ENCODE measurements at regions not wholly inside any gene's neighbourhood (a gene's known extent, or its start where the extent isn't known, plus 50 kb on each side); places are given as distances from the start of the nearest gene placed in this dataset.

- TF ChIP-seq CTCF (conservative IDR thresholded peaks at IDR 0.05) (peak; percentile 40; the same call in 1 of the 2 replicates), EZH2 (IDR thresholded peaks at IDR 0.05; ENCODE audit: low read depth) (no peak)
These were observed 305.4 kb downstream of the PCDH18 start for GRCh38 chr4:137226900-137227299.

Measured in PC-9 (cell line).